ENCODE measurements at regions not wholly inside any gene's neighbourhood (a gene's known extent, or its start where the extent isn't known, plus 50 kb on each side); places are given as distances from the start of the nearest gene placed in this dataset.

DNA sequence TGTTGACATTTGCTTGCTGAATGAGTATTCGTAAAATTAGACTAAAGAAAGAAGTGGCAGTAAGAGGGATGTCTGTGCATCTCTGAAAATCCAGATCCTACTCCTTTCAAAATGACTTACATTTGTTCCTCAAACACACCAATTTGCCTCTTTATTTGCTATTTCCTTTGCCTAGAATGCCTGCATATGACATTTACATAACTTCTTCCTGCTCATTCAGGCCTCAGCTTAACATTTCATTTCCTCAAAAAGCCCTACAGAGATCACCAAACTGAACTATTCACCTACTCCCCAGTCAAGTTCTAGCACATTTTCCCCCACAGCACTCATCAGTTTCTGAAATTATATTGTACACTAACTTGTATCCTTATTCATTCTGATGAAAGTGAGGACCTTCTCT lies 907.2 kb downstream of the LRFN5 start:
- no peak for FAIRE-seq
- H3K36me3 ChIP-seq (ENCODE audit: control insufficient read depth in 2 of 3, insufficient read depth in 3 of 3, low read length in 3 of 3): no peaks in the 10 kb centered on the region
- no peaks in the 10 kb centered on the region for H3K9me3 ChIP-seq (ENCODE audit: control insufficient read depth in 2 of 3, insufficient read depth in 1 of 3, low read length in 3 of 3)
- TF ChIP-seq, protein P1, sequence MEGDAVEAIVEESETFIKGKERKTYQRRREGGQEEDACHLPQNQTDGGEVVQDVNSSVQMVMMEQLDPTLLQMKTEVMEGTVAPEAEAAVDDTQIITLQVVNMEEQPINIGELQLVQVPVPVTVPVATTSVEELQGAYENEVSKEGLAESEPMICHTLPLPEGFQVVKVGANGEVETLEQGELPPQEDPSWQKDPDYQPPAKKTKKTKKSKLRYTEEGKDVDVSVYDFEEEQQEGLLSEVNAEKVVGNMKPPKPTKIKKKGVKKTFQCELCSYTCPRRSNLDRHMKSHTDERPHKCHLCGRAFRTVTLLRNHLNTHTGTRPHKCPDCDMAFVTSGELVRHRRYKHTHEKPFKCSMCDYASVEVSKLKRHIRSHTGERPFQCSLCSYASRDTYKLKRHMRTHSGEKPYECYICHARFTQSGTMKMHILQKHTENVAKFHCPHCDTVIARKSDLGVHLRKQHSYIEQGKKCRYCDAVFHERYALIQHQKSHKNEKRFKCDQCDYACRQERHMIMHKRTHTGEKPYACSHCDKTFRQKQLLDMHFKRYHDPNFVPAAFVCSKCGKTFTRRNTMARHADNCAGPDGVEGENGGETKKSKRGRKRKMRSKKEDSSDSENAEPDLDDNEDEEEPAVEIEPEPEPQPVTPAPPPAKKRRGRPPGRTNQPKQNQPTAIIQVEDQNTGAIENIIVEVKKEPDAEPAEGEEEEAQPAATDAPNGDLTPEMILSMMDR (IDR thresholded peaks at IDR 0.05; ENCODE audit: borderline replicate concordance, extremely low read depth, insufficient read depth): no peak
- no peaks in the 10 kb centered on the region for H3K27me3 ChIP-seq (ENCODE audit: control insufficient read depth, insufficient read depth, low read length)
- intact Hi-C loops (cut with DNase I): no loop called here
- no peak overlapping the region for H3K4me3 ChIP-seq (ENCODE audit: low read length in 3 of 3)
- H3K27ac ChIP-seq (ENCODE audit: low read depth in 2 of 2, low read length in 2 of 2): no peak overlapping the region
- no peaks in the 10 kb centered on the region for H3K4me1 ChIP-seq (ENCODE audit: control insufficient read depth in 2 of 3, insufficient read depth in 2 of 3, low read depth in 1 of 3, low read length in 3 of 3)
- no peak overlapping the region for H3K9ac ChIP-seq (ENCODE audit: low read length in 3 of 3)
- no peak for DNase-seq

DNA sequence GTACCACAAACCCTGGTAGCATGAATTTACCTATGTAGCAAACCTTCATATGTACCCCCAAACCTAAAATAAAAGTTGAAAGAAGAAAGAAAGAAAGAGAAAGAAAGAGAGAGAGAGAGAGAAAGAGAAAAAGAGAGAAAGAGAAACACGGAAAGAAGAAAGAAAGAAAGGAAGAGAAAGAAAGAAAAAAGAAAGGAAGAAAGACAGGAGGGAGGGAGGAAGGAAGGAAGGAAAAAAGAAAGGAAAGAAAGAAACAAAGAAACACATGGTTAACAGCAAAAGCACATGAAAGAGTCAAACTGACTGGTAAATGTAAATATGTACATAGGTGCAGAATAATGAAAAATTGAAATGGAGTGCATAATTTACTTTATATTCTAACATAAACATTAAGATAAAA lies 903.4 kb downstream of the LRFN5 start:
- Histone ChIP-seq H3K4me3 (ENCODE audit: low read length in 3 of 3) (no peak overlapping the region), H3K27ac (ENCODE audit: low read depth in 2 of 2, low read length in 2 of 2) (no peak overlapping the region), H3K36me3 (ENCODE audit: control insufficient read depth in 2 of 3, insufficient read depth in 3 of 3, low read length in 3 of 3) (no peaks in the 10 kb centered on the region), H3K9me3 (ENCODE audit: control insufficient read depth in 2 of 3, insufficient read depth in 1 of 3, low read length in 3 of 3) (no peaks in the 10 kb centered on the region), H3K4me1 (ENCODE audit: control insufficient read depth in 2 of 3, insufficient read depth in 2 of 3, low read depth in 1 of 3, low read length in 3 of 3) (no peaks in the 10 kb centered on the region), H3K9ac (ENCODE audit: low read length in 3 of 3) (no peak overlapping the region), H3K27me3 (ENCODE audit: control insufficient read depth, insufficient read depth, low read length) (no peaks in the 10 kb centered on the region)
- intact Hi-C loops (cut with DNase I): no loop called here
- no peak for DNase-seq
- no peak for FAIRE-seq
- TF ChIP-seq, protein P1 (IDR thresholded peaks at IDR 0.05; ENCODE audit: borderline replicate concordance, extremely low read depth, insufficient read depth): no peak

DNA sequence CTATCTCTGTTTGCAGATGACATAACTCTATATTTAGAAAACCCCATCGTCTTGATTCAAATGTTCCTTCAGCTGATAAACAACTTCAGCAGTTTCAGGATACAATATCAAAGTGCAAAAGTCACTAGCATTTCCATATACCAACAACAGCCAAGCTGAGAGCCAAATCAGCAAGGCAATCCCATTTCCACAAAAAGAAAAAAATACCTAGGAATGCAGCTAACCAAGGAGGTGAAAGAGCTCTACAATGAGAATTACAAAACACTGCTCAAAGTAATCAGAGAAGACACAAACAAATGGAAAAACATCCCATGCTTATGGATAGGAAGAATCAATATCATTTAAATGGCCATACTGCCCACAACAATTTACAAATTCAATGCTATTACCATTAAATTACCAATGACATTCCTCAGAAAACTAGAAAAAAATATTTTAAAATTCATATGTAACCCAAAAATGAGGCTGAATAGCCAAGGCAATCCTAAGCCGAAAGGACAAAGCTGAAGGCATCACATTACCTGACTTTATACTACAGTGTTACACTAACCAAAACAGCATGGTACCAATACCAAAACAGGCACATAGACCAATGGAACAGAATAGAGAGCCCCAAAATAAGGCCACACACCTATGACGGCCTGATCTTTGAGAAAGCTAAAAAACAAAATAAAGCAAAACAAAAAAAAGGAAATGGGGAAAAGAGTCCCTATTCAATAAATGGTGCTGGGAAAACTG lies 901.7 kb downstream of the LRFN5 start:
- no peak for DNase-seq
- TF ChIP-seq, protein P1 (IDR thresholded peaks at IDR 0.05; ENCODE audit: borderline replicate concordance, extremely low read depth, insufficient read depth): no peak
- H3K36me3 ChIP-seq (ENCODE audit: control insufficient read depth in 2 of 3, insufficient read depth in 3 of 3, low read length in 3 of 3): no peaks in the 10 kb centered on the region
- H3K27me3 ChIP-seq (ENCODE audit: control insufficient read depth, insufficient read depth, low read length): no peaks in the 10 kb centered on the region
- no peaks in the 10 kb centered on the region for H3K4me1 ChIP-seq (ENCODE audit: control insufficient read depth in 2 of 3, insufficient read depth in 2 of 3, low read depth in 1 of 3, low read length in 3 of 3)
- intact Hi-C loops (cut with DNase I): no loop called here
- H3K9ac ChIP-seq (ENCODE audit: low read length in 3 of 3): no peak overlapping the region
- H3K9me3 ChIP-seq (ENCODE audit: control insufficient read depth in 2 of 3, insufficient read depth in 1 of 3, low read length in 3 of 3): no peaks in the 10 kb centered on the region
- no peak overlapping the region for H3K4me3 ChIP-seq (ENCODE audit: low read length in 3 of 3)
- FAIRE-seq: no peak
- H3K27ac ChIP-seq (ENCODE audit: low read depth in 2 of 2, low read length in 2 of 2): no peak overlapping the region

DNA sequence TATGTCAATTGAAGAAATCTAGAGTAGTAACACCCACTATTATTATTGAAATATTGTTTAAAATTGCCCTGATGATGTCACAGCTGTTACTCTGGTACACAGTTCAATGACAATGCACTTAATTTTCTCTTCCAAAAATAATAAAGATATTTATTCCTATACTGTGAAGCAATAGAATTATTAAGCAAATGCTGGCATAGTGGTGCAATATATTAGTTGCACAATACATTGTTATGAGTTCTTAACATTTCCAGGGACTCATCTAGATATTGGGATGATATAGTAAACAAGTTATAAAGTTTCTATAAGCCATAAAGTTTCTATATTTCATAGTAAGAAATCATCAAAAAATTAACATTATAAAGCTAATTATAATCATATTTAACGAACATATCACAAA lies 897.8 kb downstream of the LRFN5 start:
- DNase-seq (no peak), FAIRE-seq (no peak)
- Histone ChIP-seq H3K27me3 (ENCODE audit: control insufficient read depth, insufficient read depth, low read length) (no peaks in the 10 kb centered on the region), H3K4me3 (ENCODE audit: low read length in 3 of 3) (no peak overlapping the region), H3K9me3 (ENCODE audit: control insufficient read depth in 2 of 3, insufficient read depth in 1 of 3, low read length in 3 of 3) (no peaks in the 10 kb centered on the region), H3K4me1 (ENCODE audit: control insufficient read depth in 2 of 3, insufficient read depth in 2 of 3, low read depth in 1 of 3, low read length in 3 of 3) (no peaks in the 10 kb centered on the region), H3K9ac (ENCODE audit: low read length in 3 of 3) (no peak overlapping the region), H3K36me3 (ENCODE audit: control insufficient read depth in 2 of 3, insufficient read depth in 3 of 3, low read length in 3 of 3) (no peaks in the 10 kb centered on the region), H3K27ac (ENCODE audit: low read depth in 2 of 2, low read length in 2 of 2) (no peak overlapping the region)
- intact Hi-C loops (cut with DNase I): no loop called here
- TF ChIP-seq, protein P1 (IDR thresholded peaks at IDR 0.05; ENCODE audit: borderline replicate concordance, extremely low read depth, insufficient read depth): no peak

Data from kidney (tissue), 13 donors.